ENCODE measurements at regions not wholly inside any gene's neighbourhood (a gene's known extent, or its start where the extent isn't known, plus 50 kb on each side); places are given as distances from the start of the nearest gene placed in this dataset.
A peak's percentile ranks its signal among the peaks of the same experiment; 100 is the strongest.

DNA sequence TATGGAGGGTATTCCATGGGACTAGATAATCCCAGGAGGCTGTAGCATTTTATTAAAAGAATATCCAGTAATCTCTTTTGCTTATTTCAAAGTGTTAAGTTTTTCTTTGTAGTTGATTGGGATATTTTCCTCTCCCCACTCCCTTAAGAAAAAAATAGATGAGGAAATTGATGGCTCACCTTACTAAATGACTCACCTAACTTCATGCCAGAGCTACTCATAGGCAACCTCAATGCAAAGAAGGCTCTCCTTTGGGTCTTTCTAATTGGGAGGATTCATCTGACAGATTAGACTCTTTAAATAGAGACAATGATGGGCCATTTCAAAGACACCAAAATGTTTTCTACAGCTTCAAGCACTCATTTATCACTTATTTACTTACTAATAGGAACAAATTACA lies 528.5 kb upstream of the BTBD3 start:
- DNase-seq (ENCODE audit: low spot score): no peak

DNA sequence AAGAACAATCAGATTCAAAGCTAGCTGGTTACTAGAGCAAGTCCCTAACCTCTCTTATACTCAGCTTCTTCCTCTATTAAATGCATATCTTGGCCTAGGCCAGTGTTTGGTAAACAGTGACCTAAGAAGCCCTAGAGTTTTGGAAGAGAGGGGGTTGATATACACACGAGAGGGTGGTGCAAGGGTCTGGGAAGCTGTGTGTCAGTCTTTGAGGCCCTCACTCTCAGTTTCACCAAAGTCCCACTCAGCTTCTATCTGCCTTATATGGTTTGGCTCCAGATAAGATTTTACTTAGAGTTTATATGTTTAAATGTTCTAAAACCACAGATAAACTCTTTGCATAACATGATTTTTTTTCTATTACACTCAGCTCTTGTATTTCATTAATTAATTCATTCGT lies 526.1 kb upstream of the BTBD3 start:
- DNase-seq (ENCODE audit: low spot score): no peak

DNA sequence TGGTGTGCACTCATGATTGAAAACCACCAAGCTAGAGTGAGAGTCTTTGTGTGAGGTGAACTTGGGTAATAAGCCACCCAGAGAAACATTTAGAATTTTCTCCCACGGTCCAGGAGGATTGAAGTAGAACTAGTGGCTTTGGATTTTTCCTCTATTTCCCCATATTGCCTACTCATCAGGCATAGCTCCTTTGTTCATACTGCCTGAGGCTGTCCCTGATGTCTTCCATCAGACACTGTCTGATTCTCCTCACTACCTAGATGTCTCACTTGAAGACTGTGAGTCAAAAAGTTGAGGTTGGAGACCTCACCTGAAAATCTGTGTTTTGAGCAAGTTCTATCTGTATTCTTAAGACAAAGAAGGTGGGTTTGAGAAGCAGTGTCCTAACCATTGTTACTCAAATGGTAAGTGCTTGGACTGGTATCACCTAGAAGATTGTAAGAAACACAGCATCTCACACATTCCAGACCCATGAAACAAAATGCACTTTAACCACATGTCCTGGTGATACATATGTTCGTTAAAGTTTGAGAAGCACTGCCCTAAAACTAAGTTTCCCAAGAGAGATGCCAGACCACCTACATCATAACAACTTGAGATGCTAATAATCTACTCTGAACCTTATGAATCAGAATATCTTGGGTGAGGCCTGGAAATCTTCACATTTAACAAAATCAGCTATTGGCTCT lies 523.4 kb upstream of the BTBD3 start:
- DNase-seq (ENCODE audit: low spot score): no peak

- DNase-seq (ENCODE audit: low spot score): no peak
Observed at GRCh38 chr20:11395581-11395980, 522.1 kb upstream of the BTBD3 start.

GRCh38 chr20:11401988-11402387 lies 515.7 kb upstream of the BTBD3 start:
- no peak for DNase-seq (ENCODE audit: low spot score)

DNA sequence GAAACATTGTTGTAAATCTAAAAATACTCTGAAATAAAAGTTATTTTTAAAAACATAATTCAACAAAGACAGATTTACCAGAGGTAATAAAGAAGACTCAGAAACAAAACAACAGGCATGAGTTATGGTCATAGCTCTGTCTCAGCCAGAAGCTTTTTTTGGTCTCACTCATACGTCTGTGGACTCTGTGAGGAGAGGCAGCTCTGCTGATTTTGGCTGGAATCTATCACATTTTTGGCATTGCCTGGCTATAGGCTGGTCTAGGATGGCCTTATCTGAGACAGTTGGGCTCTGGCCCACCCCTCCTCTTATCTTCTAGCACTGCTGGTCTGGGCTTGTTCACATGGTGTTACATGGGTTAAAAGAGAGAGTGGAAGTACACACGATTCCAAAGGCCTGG lies 514.0 kb upstream of the BTBD3 start:
- no peak for DNase-seq (ENCODE audit: low spot score)

- DNase-seq (ENCODE audit: low spot score): no peak
Observed at GRCh38 chr20:11406877-11407276, 510.8 kb upstream of the BTBD3 start.

- no peak for DNase-seq (ENCODE audit: low spot score)
Observed at GRCh38 chr20:11409561-11409960, 508.1 kb upstream of the BTBD3 start.

DNA sequence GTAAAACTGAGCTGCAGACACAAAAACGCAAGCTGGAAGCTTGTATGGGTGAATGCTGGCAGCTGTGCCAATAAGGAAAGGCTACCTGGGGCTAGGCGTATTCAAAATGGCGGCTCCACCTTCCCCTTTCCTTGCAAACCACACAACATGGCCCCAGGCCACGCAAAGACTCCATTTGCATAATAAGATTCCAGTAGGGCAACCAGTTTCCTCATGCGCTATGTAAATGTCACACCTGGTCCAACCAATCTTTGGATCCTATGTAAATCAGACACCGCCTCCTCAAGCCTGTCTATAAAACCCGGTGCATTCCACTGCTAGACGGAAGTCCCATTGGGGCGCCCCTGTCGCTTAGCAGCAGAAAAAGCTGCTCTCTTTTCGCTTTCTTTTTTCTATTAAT lies 505.9 kb upstream of the BTBD3 start:
- no peak for DNase-seq (ENCODE audit: low spot score)

- no peak for DNase-seq (ENCODE audit: low spot score)
Observed at GRCh38 chr20:11426948-11427347, 490.7 kb upstream of the BTBD3 start.

- DNase-seq (ENCODE audit: low spot score): no peak
Observed at GRCh38 chr20:11429168-11429567, 488.5 kb upstream of the BTBD3 start.

DNA sequence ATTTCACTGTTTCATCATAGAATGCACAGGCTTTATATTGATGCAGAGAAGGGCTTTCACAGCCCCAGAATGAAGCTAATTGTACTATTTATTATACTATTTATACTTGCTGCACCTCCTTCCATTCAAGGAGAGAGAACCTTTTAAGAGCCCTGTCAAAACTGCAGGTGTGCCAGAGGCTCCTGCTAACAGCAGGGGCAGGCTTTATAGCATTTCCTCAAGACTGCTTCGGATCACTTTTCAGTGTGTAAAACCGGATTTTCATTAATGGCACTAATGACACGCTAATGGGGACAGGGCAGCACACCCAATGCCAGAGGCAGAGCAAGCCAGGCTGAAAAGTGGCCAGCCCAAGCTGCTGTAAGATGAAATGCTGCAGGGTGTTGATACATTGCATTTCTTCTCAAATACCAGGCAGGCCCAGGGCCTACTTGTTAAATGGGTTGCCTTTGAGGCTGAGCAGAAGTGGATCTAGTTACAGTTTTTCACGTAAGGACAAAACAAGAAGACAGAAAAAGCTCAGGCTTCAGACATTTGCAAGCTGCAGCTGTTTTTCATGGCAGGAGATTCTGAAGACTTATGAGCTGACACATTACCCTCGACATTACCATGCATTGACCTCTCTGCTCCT lies 487.7 kb upstream of the BTBD3 start:
- no peak for DNase-seq (ENCODE audit: low spot score)

DNA sequence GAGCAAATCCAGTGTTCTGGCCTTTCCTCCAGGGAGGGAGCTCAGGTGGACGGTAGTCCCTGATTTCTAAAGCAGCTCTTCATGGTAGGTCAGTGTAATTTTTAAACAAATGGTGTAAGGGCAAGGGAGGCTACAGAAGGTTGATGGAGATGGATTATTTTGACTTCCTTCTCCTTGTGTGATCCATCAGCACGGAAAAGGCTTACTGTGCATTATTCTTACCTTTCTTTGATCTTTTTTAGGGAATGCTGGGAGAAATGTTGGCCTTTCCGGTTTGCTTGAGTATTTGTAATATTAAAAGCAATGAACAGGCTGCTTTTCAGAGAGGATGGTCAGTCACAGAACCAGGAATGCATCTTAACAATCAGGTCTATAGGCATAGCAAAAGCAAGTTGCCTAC lies 487.0 kb upstream of the BTBD3 start:
- DNase-seq (ENCODE audit: low spot score): no peak

DNA sequence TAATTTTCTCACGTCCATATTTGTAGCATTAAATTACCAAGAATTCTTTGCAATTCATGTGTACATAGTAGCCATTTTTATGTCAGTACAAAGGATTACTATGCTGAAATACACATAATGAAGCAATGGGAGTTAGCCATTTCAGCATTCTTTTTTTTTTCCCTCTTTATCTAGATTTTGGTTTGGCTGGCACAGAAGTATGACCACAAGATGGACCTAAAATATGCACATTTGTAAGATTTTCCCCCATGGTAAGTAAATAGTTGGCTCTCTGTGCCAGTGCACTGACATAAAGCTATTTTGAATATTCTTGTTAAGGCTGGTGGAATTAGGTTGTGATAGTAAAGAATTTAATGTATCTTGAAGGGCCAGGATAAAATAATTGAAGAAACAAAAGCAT lies 486.1 kb upstream of the BTBD3 start:
- DNase-seq (ENCODE audit: low spot score): no peak

- DNase-seq (ENCODE audit: low spot score): no peak
Observed at GRCh38 chr20:11432407-11432806, 485.3 kb upstream of the BTBD3 start.

- DNase-seq (ENCODE audit: low spot score): peak; percentile 18
Observed at GRCh38 chr20:11436113-11436905, 481.4 kb upstream of the BTBD3 start.

- no peak for DNase-seq (ENCODE audit: low spot score)
Observed at GRCh38 chr20:11437090-11437489, 480.6 kb upstream of the BTBD3 start.

- DNase-seq (ENCODE audit: low spot score): no peak
Observed at GRCh38 chr20:11437611-11438380, 479.9 kb upstream of the BTBD3 start.

- DNase-seq (ENCODE audit: low spot score): no peak
Observed at GRCh38 chr20:11438412-11438811, 479.3 kb upstream of the BTBD3 start.

- no peak for DNase-seq (ENCODE audit: low spot score)
Observed at GRCh38 chr20:11443382-11444119, 474.1 kb upstream of the BTBD3 start.

DNA sequence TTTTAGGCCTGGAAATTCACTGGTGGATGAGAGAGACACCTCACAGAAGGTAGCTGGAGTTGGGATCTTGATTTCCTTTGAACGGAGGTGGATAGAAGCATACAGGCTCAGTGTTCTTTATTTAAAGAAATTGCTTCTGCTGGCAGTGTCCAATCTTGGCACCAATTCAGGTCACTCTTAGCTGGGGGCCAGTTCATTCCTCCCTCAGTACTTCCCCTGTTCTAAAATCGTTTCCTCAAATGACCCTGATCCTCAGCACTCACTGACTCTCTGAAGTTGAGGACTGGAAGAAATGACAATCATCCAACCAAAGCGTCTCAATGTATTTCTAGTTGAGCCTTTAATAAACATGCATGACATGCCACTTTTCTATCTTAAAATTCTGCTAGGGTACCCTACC lies 472.5 kb upstream of the BTBD3 start:
- DNase-seq (ENCODE audit: low spot score): peak; percentile 35

- DNase-seq (ENCODE audit: low spot score): no peak
Observed at GRCh38 chr20:11445891-11446290, 471.8 kb upstream of the BTBD3 start.

All from pons (tissue), 1 donor.